IPS DF 19.7 (cell line): ENCODE measurements at regions not wholly inside any gene's neighbourhood (a gene's known extent, or its start where the extent isn't known, plus 50 kb on each side); places are given as distances from the start of the nearest gene placed in this dataset.
A peak's percentile ranks its signal among the peaks of the same experiment; 100 is the strongest.
"Not testable (repeated sequence)": the region's sequence is repeated elsewhere in the genome, so short reads cannot be mapped to it uniquely, and the experiment has no call there.

ENCODE experiments used
- DNase-seq: peaks from one replicate; pipeline ENCODE4 v3.0.0-alpha.2; 2013; ENCODE audit warnings: low read depth, low spot score

DNA sequence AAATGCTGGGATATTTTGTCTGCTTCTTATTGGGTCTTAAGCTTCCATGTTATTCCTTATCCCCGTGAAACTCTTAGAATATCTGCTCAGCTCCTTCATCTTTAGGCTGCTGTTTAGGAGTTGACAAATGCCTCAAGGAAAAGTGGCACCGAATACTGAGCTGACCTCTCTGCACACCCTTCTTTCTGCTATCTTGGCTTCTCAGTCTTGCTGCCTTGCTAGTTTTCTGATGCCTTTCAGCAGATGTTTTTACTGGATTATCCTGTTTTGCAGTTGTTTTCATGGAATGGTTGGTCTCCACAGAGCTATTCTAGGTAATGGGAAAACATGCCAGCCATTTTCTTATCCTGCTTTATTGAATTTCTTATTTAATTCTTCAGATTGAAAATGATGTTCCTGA, 86.3 kb downstream of the GYPE start:
- no peak for DNase-seq

DNA sequence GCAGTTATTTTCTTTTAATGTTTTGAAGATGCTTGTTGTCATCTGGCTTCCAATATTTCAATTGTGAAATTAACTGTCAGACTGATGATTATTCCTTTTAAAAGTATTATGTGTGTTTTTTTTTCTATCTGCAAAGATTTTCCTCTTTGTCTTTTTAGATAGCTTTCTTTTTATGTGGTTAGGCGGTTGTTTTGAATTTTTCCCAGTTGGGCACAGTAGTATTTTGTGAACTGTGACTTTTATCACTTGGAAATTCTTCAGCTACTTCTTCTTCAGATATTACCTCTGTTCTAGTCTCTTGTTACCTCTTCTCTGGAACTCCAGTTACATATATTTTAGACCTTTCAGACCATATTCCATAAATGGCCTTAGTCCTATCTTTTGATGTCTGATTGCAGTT, 87.5 kb downstream of the GYPE start:
- DNase-seq = not testable (repeated sequence)

- DNase-seq = not testable (repeated sequence)
Measured at GRCh38 chr4:143815375-143815774, 90.0 kb downstream of the GYPE start.

DNA sequence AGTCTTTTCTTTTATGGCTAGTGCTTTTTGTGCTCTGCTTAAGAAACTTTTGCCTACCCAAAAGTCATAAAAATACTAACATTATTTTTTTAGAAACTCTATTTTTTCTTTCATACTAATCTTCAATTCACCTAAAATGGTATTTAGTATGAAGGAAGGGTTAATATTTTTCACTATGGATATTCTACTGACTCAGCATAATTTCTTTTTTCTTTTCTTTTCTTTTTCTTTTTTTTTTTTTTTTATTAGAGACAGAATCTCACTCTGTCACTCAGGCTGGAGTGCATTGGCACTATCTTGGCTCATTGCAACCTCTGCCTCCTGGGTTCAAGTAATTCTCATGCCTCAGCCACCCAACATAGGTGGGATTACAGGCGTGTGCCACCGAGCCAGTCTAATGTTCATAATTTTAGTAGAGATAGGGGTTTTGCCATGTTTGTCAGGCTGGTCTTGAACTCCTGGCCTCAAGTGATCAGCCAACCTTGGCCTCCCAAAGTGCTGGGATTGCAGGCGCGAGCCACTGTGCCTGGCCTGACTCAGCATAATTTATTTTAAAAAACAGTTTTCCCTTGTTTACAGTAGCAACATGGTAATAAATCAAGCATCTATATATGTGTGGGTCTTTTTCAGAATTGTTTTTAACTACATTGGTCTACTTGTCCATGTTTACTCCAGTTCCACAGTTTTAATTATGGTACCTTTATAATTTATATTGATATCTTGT, 91.8 kb downstream of the GYPE start:
- not testable (repeated sequence) for DNase-seq

DNA sequence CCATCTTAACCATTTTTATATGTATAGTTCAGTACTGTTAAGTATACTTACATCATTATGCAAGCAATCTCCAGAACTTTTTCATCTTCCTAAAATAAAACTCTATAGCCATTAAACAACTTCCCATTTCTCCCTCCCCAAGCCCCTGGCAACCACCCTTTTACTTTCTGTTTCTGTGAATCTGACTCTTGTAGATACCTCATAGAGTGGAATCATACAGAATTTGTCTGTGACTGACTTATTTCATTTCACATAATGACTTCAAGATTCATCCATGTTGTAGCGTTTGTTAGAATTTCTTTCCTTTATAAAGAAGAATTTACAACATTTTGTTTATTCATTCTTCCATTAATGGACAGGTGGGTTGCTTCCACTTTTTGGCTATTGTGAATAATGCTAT, 91.2 kb upstream of the FREM3 start:
- not testable (repeated sequence) for DNase-seq

- DNase-seq = not testable (repeated sequence)
Measured at GRCh38 chr4:143790425-143790824, 90.0 kb upstream of the FREM3 start.

DNA sequence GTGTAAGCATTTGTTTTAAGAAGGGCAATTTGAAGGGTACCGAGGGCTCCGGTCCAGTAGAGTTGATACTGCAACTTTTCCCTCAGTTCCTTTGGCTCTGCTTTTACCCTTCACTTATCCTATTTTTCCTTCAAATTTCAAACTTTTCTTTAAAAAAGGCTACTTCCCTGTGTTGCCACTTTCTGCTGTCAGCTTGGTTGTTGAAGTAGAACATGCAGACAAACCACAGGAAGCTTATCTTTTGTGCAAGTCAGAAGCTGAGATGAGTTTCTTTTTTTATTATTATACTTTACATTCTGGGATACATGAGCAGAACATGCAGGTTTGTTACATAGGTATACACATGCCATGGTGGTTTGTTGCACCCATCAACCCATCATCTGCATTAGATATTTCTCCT, 89.1 kb upstream of the FREM3 start:
- not testable (repeated sequence) for DNase-seq

DNA sequence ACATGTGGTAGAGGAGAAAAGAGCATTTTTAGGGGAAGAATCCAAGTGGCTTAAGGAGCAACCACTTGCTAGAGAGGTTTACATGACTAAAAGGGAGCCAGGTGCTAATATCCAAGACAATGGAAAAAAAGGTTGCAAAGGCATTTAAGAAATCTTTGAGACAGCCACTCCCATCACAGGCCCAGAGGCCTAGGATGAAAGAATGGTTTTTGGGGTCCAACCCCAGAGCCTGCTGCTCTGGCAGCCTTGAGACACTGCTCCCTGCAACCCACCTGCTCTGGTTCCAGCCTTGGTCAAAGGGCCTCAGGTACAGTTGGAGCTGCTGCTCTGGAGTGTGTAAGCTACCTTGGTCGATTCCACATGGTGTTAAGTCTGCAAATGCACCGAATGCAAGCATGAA, 84.1 kb upstream of the FREM3 start:
- no peak for DNase-seq

- DNase-seq = no peak
Measured at GRCh38 chr4:143782521-143782920, 82.0 kb upstream of the FREM3 start.

DNA sequence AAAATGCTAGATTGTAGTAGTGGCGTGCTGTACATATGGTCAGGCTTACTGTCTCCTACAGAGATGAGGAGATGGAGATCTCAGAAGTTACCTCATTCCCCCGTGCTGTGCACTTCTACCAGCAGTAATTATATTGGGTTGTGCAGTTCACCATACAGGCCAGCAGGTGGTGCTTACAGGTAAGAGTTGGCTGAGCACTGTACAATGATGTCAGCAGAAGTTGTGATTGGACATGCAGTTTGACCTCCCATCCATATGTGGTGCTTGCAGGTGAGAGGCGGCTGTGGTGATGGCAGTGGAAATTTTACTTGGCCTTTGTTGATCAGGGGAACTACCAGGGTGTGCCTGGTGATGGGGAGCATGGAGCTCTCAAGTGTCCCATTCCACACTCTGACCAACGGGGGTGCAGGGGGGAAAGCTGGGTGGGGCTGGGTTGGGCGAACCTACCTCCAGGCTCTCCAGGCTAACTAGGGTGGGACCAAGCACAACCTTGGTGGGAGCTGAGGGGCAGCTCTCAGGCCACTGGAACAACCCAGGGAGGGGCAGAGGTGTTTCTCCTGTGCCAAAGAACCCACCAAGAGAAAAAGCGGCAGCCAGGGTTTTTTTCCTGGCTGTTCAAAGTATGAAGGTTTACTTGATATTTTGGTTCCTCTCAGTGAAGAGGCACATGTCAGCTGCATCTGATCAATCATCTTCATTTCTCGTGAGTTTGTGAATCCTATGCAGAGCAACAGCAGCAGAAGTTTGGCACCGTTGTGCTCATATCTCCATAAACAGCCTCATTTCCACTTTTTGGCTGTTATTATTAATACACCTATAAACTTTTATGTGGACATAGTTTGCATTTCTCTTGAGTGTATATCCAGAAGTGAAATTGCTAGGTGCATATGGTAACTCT, 73.8 kb upstream of the FREM3 start:
- DNase-seq = peak; percentile 69

- no peak for DNase-seq
Measured at GRCh38 chr4:143771269-143771668, 70.8 kb upstream of the FREM3 start.

DNA sequence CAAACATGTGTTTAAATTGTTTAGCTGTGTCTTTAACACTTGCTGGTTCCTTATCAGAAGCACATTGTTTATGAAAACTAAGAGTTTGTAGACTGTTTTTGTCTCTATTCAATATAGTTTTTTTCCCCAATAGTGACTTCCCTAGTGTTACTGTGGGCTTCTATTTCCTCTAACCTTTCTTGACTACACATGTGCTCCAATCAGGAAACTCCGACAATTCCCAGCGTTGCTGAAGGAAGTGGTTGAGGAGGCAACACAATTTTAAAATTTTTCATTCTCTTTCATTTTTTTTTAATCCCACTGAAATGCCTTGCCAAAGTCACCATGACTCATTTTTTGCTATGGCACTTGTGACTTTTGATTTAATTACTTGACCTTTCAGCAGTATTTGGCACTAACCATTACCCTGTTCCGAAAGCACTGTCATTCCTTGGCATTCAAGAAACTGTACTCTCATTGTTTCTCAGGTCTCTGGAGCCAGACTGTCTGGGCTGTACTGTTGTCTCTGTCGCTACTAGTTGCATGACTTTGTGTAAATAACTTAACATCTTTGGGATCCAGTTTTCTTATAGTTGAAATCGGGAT, 67.6 kb upstream of the FREM3 start:
- no peak for DNase-seq

- no peak for DNase-seq
Measured at GRCh38 chr4:143763587-143763986, 63.1 kb upstream of the FREM3 start.

GRCh38 chr4:143762511-143762910, 62.0 kb upstream of the FREM3 start:
- DNase-seq = no peak
